NCI-H524 (cell line): ENCODE measurements at regions not wholly inside any gene's neighbourhood (a gene's known extent, or its start where the extent isn't known, plus 50 kb on each side); places are given as distances from the start of the nearest gene placed in this dataset.
A peak's percentile ranks its signal among the peaks of the same experiment; 100 is the strongest.

Experiments used
- DNase-seq, 2 experiments: peaks; one replicate each; lab custom pipeline; 2025; lab: John Stamatoyannopoulos, UW

GRCh38 chr22:49236541-49237075, 591.1 kb downstream of the BRD1 start:
- no peak for DNase-seq

GRCh38 chr22:49235463-49236300, 592.0 kb downstream of the BRD1 start:
- DNase-seq = peak in 1 of 2 experiments; percentile 13

- no peak for DNase-seq
These were observed 593.2 kb downstream of the BRD1 start for GRCh38 chr22:49234459-49234858.

GRCh38 chr22:49233507-49234100, 594.1 kb downstream of the BRD1 start:
- no peak for DNase-seq

- DNase-seq = no peak
These were observed 595.2 kb downstream of the BRD1 start for GRCh38 chr22:49232319-49233067.

GRCh38 chr22:49230194-49230577, 597.5 kb downstream of the BRD1 start:
- DNase-seq = no peak

- DNase-seq = no peak
These were observed 598.0 kb downstream of the BRD1 start for GRCh38 chr22:49229483-49230193.

- DNase-seq = no peak
These were observed 599.1 kb downstream of the BRD1 start for GRCh38 chr22:49228431-49229037.

GRCh38 chr22:49227670-49228069, 600.0 kb downstream of the BRD1 start:
- DNase-seq = no peak

GRCh38 chr22:49226096-49226495, 601.6 kb downstream of the BRD1 start:
- DNase-seq = no peak

- no peak for DNase-seq
These were observed 603.4 kb downstream of the BRD1 start for GRCh38 chr22:49224243-49224642.

GRCh38 chr22:49218142-49218541, 609.5 kb downstream of the BRD1 start:
- no peak for DNase-seq

GRCh38 chr22:49216579-49216978, 611.1 kb downstream of the BRD1 start:
- no peak for DNase-seq

GRCh38 chr22:49215840-49216239, 611.8 kb downstream of the BRD1 start:
- DNase-seq = no peak

- DNase-seq = no peak
These were observed 612.7 kb downstream of the BRD1 start for GRCh38 chr22:49214976-49215375.

- DNase-seq = no peak
These were observed 613.8 kb downstream of the BRD1 start for GRCh38 chr22:49213731-49214352.

GRCh38 chr22:49212466-49212865, 615.2 kb downstream of the BRD1 start:
- DNase-seq = no peak

- no peak for DNase-seq
These were observed 615.7 kb downstream of the BRD1 start for GRCh38 chr22:49212002-49212401.

- DNase-seq = no peak
These were observed 616.5 kb downstream of the BRD1 start for GRCh38 chr22:49211176-49211575.

- DNase-seq = no peak
These were observed 617.1 kb downstream of the BRD1 start for GRCh38 chr22:49210606-49211005.
